Peyer's patch (tissue), 4 donors: ENCODE measurements at regions not wholly inside any gene's neighbourhood (a gene's known extent, or its start where the extent isn't known, plus 50 kb on each side); places are given as distances from the start of the nearest gene placed in this dataset.

ENCODE experiments used
- POLR2A ChIP-seq, 2 donors: fragments of 450-650 bp; IDR thresholded peaks; one replicate each; pipeline ENCODE4 v1.5.1; 2017; ENCODE audit warnings: antibody characterized with exemption in 2 of 2, mild to moderate bottlenecking in 2 of 2, moderate library complexity in 2 of 2
- TF ChIP-seq, protein P1 (sequence below), 6 experiments: fragments of 450-650 bp in 4 of 6; fragments of 200-600 bp in 2 of 6; sonication (generic) in 1 of 6; IDR thresholded peaks; one replicate each; pipeline ENCODE4 v1.5.1; 2017 to 2019; ENCODE audit warnings: antibody characterized with exemption in 6 of 6, mild to moderate bottlenecking in 3 of 6, moderate library complexity in 1 of 6

DNA sequence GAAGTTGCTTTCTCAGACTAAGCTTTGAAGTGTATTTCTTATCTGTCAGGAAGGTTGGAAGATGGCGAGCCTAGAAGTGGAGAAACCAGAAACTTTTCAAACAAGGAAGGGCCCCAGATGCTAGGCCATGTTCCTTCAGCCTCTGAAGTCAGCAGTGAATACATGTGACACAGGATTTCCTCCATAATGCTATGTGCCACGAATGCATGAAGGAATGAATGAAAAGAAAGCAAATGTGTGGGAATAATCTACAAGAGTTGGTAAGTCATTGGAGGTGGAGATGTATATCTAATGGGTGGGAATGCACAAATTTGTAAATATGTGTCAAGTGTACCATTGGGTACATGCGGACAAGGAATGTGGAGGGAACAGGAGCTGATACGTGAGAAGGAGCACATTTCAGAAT lies 123.2 kb upstream of the PRSS16 start:
- TF ChIP-seq, protein P1, sequence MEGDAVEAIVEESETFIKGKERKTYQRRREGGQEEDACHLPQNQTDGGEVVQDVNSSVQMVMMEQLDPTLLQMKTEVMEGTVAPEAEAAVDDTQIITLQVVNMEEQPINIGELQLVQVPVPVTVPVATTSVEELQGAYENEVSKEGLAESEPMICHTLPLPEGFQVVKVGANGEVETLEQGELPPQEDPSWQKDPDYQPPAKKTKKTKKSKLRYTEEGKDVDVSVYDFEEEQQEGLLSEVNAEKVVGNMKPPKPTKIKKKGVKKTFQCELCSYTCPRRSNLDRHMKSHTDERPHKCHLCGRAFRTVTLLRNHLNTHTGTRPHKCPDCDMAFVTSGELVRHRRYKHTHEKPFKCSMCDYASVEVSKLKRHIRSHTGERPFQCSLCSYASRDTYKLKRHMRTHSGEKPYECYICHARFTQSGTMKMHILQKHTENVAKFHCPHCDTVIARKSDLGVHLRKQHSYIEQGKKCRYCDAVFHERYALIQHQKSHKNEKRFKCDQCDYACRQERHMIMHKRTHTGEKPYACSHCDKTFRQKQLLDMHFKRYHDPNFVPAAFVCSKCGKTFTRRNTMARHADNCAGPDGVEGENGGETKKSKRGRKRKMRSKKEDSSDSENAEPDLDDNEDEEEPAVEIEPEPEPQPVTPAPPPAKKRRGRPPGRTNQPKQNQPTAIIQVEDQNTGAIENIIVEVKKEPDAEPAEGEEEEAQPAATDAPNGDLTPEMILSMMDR (IDR thresholded peaks at IDR 0.05): no peak
- no peak for TF ChIP-seq POLR2A (IDR thresholded peaks at IDR 0.05)
